Liver (tissue), 8 donors: ENCODE measurements at regions not wholly inside any gene's neighbourhood (a gene's known extent, or its start where the extent isn't known, plus 50 kb on each side); places are given as distances from the start of the nearest gene placed in this dataset.

Experiments
- DNase-seq: peaks from one replicate; pipeline ENCODE4 v3.0.0-alpha.2; 2017; ENCODE audit warnings: low spot score
- H3K27ac ChIP-seq, 2 donors: one replicate each; pipeline ENCODE4 v1.7.0; 2013; ENCODE audit warnings: inconsistent platforms in 2 of 2, low read length in 2 of 2, control low read depth in 1 of 2, low read depth in 1 of 2, mild to moderate bottlenecking in 1 of 2
- H3K27me3 ChIP-seq, 4 donors: one replicate each; pipeline versions ENCODE4 v1.6.1 to v1.7.0; 2013; ENCODE audit warnings: low read length in 3 of 4, inconsistent platforms in 1 of 4, mild to moderate bottlenecking in 1 of 4, moderate library complexity in 1 of 4; ENCODE audit not compliant: control insufficient read depth in 4 of 4, insufficient read depth in 4 of 4
- H3K36me3 ChIP-seq, 4 donors: one replicate each; pipeline versions ENCODE4 v1.6.1 to v1.7.0; 2013; ENCODE audit warnings: low read length in 3 of 4, mild to moderate bottlenecking in 3 of 4, low read depth in 1 of 4, moderate library complexity in 1 of 4; ENCODE audit not compliant: control insufficient read depth in 4 of 4, insufficient read depth in 3 of 4
- H3K4me1 ChIP-seq, 4 donors: one replicate each; pipeline versions ENCODE4 v1.6.1 to v1.7.0; 2013; ENCODE audit warnings: low read length in 3 of 4, mild to moderate bottlenecking in 3 of 4, moderate library complexity in 1 of 4; ENCODE audit not compliant: control insufficient read depth in 4 of 4, insufficient read depth in 4 of 4
- H3K4me3 ChIP-seq, 3 donors: one replicate each; pipeline versions ENCODE4 v1.6.1 to v1.7.0; 2013; ENCODE audit warnings: low read length in 3 of 3, control low read depth in 1 of 3, low read depth in 1 of 3, mild to moderate bottlenecking in 1 of 3
- H3K9ac ChIP-seq, 2 donors: one replicate each; pipeline ENCODE4 v1.7.0; 2013; ENCODE audit warnings: low read length in 2 of 2, mild to moderate bottlenecking in 2 of 2, moderate library complexity in 2 of 2, control low read depth in 1 of 2, low read depth in 1 of 2
- H3K9me3 ChIP-seq, 4 donors: one replicate each; pipeline versions ENCODE4 v1.6.1 to v1.7.0; 2013; ENCODE audit warnings: low read length in 3 of 4; ENCODE audit not compliant: control insufficient read depth in 4 of 4
- FOXA1 ChIP-seq: IDR thresholded peaks from 2 replicates; pipeline ENCODE4 v1.6.1; 2016; ENCODE audit warnings: antibody characterized with exemption
- FOXA2 ChIP-seq: IDR thresholded peaks from 2 replicates; pipeline ENCODE4 v1.6.1; 2016; ENCODE audit warnings: antibody characterized with exemption
- GABPA ChIP-seq, 2 donors: IDR thresholded peaks in 1 of 2; conservative IDR thresholded peaks in 1 of 2; 2 replicates each; pipeline ENCODE4 v1.6.1; 2016; ENCODE audit warnings: antibody characterized with exemption in 2 of 2, mild to moderate bottlenecking in 1 of 2, moderate library complexity in 1 of 2
- HNF4A ChIP-seq, 2 donors: conservative IDR thresholded peaks; 2 replicates each; pipeline ENCODE4 v1.6.1; 2016; ENCODE audit warnings: antibody characterized with exemption in 2 of 2, mild to moderate bottlenecking in 2 of 2
- NR2F2 ChIP-seq: IDR thresholded peaks from 2 replicates; pipeline ENCODE4 v1.6.1; 2016; ENCODE audit warnings: antibody characterized with exemption
- RAD21 ChIP-seq, 2 donors: IDR thresholded peaks; 2 replicates each; pipeline ENCODE4 v1.6.1; 2016; ENCODE audit warnings: antibody characterized with exemption in 2 of 2, mild to moderate bottlenecking in 2 of 2
- TAF1 ChIP-seq: conservative IDR thresholded peaks from 2 replicates; pipeline ENCODE4 v1.6.1; 2016; ENCODE audit warnings: antibody characterized with exemption, mild to moderate bottlenecking
- YY1 ChIP-seq: IDR thresholded peaks from 2 replicates; pipeline ENCODE4 v1.6.1; 2016; ENCODE audit warnings: antibody characterized with exemption, mild to moderate bottlenecking
- WGBS: extraction: QIAGEN DNeasy Blood & Tissue Kit; methylation state at CpG from one replicate; pipeline ENCODE4 v1.1.7; 2013; 5-methylcytosine and 5-hydroxymethylcytosine counted together
- TF ChIP-seq, protein P1 (sequence below): IDR thresholded peaks from 2 replicates; pipeline ENCODE4 v1.6.1; 2016; ENCODE audit warnings: antibody characterized with exemption
- TF ChIP-seq, protein P2 (sequence below): IDR thresholded peaks from 2 replicates; pipeline ENCODE4 v1.6.1; 2016; ENCODE audit warnings: antibody characterized with exemption, mild to moderate bottlenecking
- TF ChIP-seq, protein P3 (sequence below): fragments of 150-350 bp; IDR thresholded peaks from 2 replicates; pipeline ENCODE4 v1.5.1; 2017; ENCODE audit warnings: improper control_type of control experiment, low read depth, low read length; ENCODE audit not compliant: missing input control
- TF ChIP-seq, protein P4 (sequence below): IDR thresholded peaks from 2 replicates; pipeline ENCODE4 v1.6.1; 2016; ENCODE audit warnings: antibody characterized with exemption
- donor health status: healthy.
- donor health status: healthy.
- donor health status: healthy.
- donor health status: healthy.
- donor health status: healthy.

DNA sequence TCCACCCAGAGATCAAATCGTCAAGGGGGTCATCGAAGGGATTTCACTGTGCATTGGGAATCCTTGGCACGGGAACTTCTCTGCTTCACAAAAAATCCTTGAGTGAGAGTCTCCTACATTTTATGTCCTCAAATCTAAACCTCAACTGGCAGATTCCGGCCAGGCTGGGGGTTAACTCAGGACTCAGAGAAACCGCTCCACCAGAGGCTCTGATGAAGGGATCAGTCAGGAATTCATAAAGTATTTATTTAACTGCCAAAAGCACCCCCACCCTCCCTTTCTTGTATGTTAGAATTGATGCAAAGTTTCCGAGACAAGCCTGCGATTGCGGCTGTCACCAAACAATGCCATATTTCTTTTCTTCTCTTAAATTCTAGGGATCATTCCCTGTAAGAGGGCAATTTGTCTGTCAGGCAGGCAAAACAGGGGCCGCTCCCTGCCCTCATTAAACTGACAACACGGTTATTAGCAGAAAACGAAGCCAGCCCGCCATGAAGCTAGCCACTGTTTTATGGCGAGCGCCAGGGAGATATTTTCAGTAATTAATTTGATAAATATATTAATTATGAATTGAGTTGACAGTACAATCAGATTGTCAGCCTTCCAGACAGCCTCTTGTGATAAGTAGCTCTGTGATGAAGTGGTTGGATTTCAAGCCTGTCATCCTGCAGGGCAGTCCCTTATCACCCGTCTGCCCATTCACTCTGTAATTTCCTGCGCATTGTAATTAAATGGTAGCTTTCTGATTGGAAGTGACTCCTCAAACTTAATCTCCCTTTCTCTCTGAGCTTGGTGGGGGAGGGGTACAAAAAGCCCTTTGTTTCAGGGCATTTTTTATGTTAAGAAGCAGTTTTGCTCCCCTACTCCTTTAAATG, 153.0 kb upstream of the GPR26 start:
- Histone ChIP-seq H3K4me3 (no peak overlapping the region), H3K9me3 (no peaks in the 10 kb centered on the region), H3K36me3 (no peaks in the 10 kb centered on the region), H3K27ac (no peak overlapping the region), H3K4me1 (no peaks in the 10 kb centered on the region), H3K9ac (no peak overlapping the region), H3K27me3 (no peaks in the 10 kb centered on the region)
- 72% methylated on average over 16 of the region's 16 CpGs for WGBS
- no peak for DNase-seq
- TF ChIP-seq, protein P1, sequence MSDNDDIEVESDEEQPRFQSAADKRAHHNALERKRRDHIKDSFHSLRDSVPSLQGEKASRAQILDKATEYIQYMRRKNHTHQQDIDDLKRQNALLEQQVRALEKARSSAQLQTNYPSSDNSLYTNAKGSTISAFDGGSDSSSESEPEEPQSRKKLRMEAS, result no peak
- TF ChIP-seq FOXA2, result no peak
- TF ChIP-seq, protein P2, sequence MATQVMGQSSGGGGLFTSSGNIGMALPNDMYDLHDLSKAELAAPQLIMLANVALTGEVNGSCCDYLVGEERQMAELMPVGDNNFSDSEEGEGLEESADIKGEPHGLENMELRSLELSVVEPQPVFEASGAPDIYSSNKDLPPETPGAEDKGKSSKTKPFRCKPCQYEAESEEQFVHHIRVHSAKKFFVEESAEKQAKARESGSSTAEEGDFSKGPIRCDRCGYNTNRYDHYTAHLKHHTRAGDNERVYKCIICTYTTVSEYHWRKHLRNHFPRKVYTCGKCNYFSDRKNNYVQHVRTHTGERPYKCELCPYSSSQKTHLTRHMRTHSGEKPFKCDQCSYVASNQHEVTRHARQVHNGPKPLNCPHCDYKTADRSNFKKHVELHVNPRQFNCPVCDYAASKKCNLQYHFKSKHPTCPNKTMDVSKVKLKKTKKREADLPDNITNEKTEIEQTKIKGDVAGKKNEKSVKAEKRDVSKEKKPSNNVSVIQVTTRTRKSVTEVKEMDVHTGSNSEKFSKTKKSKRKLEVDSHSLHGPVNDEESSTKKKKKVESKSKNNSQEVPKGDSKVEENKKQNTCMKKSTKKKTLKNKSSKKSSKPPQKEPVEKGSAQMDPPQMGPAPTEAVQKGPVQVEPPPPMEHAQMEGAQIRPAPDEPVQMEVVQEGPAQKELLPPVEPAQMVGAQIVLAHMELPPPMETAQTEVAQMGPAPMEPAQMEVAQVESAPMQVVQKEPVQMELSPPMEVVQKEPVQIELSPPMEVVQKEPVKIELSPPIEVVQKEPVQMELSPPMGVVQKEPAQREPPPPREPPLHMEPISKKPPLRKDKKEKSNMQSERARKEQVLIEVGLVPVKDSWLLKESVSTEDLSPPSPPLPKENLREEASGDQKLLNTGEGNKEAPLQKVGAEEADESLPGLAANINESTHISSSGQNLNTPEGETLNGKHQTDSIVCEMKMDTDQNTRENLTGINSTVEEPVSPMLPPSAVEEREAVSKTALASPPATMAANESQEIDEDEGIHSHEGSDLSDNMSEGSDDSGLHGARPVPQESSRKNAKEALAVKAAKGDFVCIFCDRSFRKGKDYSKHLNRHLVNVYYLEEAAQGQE, result no peak

DNA sequence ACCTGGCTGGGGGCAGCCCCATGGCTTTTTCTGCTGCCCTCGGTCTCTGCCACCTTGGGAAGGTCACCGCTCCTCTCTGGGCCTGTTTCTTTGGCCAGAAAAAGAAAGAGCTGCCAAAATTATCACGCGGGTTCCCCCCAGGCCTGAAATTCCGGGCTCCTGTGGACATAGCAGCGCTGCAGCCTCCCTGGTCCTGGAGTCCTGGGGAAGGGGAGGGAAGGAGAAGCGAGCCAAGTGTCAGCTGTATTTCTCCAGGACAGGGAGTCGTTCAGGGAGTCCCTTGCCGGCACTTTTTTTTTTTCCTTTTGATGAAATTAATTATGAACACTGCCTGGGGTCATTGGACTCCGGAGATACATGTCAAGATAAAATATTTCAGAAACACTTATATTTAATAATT, 152.3 kb upstream of the GPR26 start:
- TF ChIP-seq GABPA (IDR thresholded peaks at IDR 0.05 in 1 of 2, conservative IDR thresholded peaks at IDR 0.05 in 1 of 2) (no peak), TAF1 (no peak)
- Histone ChIP-seq H3K4me1 (no peaks in the 10 kb centered on the region), H3K27ac (no peak overlapping the region), H3K36me3 (no peaks in the 10 kb centered on the region), H3K27me3 (no peaks in the 10 kb centered on the region), H3K4me3 (no peak overlapping the region), H3K9ac (no peak overlapping the region), H3K9me3 (no peaks in the 10 kb centered on the region)
- DNase-seq, result no peak
- 55% methylated on average over 10 of the region's 10 CpGs for WGBS

DNA sequence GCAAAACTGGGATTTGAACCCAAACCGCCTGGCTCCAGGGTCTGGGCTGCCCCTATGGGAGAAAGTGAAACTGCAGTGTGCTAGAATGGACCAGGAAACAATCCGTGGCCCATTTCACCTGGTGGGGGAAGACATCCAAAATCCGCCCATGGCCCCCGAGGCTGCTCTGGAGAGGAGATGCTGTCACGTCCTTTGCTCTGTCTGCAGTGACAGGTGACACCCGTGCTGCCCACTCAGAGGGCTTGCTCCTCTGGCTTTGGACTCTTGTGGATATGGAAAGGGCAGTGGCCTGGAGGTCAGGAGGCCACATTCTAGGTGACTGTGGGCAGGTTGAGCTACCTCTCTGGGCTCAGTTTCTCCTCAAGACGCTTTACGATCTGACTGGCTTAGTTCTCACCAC, 151.2 kb upstream of the GPR26 start:
- H3K9me3 ChIP-seq, result no peaks in the 10 kb centered on the region
- no peak overlapping the region for H3K27ac ChIP-seq
- TF ChIP-seq FOXA2 (no peak), NR2F2 (no peak), FOXA1 (no peak), RAD21 (IDR thresholded peaks at IDR 0.05) (no peak), HNF4A (conservative IDR thresholded peaks at IDR 0.05) (no peak), YY1 (no peak), TAF1 (no peak)
- TF ChIP-seq, protein P3, sequence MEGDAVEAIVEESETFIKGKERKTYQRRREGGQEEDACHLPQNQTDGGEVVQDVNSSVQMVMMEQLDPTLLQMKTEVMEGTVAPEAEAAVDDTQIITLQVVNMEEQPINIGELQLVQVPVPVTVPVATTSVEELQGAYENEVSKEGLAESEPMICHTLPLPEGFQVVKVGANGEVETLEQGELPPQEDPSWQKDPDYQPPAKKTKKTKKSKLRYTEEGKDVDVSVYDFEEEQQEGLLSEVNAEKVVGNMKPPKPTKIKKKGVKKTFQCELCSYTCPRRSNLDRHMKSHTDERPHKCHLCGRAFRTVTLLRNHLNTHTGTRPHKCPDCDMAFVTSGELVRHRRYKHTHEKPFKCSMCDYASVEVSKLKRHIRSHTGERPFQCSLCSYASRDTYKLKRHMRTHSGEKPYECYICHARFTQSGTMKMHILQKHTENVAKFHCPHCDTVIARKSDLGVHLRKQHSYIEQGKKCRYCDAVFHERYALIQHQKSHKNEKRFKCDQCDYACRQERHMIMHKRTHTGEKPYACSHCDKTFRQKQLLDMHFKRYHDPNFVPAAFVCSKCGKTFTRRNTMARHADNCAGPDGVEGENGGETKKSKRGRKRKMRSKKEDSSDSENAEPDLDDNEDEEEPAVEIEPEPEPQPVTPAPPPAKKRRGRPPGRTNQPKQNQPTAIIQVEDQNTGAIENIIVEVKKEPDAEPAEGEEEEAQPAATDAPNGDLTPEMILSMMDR, result no peak
- TF ChIP-seq, protein P4, sequence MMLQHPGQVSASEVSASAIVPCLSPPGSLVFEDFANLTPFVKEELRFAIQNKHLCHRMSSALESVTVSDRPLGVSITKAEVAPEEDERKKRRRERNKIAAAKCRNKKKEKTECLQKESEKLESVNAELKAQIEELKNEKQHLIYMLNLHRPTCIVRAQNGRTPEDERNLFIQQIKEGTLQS, result no peak
- H3K9ac ChIP-seq, result no peak overlapping the region
- H3K36me3 ChIP-seq, result no peaks in the 10 kb centered on the region
- H3K4me1 ChIP-seq, result no peaks in the 10 kb centered on the region
- no peaks in the 10 kb centered on the region for H3K27me3 ChIP-seq
- no peak for DNase-seq
- WGBS, result 82% methylated on average over 8 of the region's 8 CpGs
- H3K4me3 ChIP-seq, result no peak overlapping the region
